ENCODE measurements at regions not wholly inside any gene's neighbourhood (a gene's known extent, or its start where the extent isn't known, plus 50 kb on each side); places are given as distances from the start of the nearest gene placed in this dataset.

DNA sequence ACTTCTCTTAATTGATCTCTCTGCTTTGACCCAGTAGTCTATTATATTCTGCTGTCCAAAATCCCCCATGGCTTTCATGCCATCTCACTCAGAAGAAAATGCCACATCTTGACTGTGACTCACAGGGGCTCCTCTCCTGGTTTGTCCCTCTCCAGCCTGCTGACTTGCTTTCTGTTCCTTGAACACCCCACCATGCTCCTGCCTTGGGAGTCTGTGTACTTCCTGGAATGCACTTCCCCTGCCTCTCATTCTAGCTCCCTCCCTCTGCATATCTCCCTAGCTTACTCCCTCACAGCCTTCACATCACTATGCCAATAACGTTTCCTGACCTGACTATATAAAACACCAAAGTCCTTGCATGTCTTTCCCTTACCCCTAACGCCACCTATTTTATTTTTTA, 167.2 kb downstream of the TRIB2 start:
- TF ChIP-seq, protein P1, sequence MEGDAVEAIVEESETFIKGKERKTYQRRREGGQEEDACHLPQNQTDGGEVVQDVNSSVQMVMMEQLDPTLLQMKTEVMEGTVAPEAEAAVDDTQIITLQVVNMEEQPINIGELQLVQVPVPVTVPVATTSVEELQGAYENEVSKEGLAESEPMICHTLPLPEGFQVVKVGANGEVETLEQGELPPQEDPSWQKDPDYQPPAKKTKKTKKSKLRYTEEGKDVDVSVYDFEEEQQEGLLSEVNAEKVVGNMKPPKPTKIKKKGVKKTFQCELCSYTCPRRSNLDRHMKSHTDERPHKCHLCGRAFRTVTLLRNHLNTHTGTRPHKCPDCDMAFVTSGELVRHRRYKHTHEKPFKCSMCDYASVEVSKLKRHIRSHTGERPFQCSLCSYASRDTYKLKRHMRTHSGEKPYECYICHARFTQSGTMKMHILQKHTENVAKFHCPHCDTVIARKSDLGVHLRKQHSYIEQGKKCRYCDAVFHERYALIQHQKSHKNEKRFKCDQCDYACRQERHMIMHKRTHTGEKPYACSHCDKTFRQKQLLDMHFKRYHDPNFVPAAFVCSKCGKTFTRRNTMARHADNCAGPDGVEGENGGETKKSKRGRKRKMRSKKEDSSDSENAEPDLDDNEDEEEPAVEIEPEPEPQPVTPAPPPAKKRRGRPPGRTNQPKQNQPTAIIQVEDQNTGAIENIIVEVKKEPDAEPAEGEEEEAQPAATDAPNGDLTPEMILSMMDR (IDR thresholded peaks at IDR 0.05), result no peak
- no peak for ATAC-seq (ENCODE audit: low FRiP score)
- no peak for DNase-seq (ENCODE audit: low spot score)

DNA sequence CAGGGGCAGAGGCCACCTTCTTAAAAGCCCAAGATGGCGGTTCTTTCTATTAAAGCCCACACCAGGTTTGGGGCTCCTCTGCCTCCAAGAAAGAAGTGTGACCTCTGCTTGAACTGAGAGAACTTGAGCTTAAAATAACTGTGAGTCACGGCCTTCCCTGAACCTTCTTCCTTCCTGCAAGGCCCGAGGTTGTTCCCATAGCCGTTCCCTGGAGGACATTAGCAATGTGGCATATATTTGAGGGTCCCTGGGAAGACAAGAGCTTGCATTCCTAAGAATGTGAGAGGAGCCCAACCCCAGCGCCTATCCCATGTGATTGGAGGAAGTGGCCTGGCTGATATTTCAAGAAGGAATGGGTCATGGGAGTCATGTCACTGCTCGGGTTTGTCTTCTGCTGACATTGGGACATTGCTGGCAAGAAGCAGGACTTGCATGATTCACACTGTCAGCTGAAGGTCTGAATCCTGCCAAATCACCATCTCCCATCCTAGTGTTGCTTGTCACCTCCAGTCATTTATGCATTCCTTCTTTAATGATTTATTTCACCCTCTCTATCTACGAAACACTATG, 168.1 kb downstream of the TRIB2 start:
- ATAC-seq (ENCODE audit: low FRiP score) (peak; percentile 64), DNase-seq (ENCODE audit: low spot score) (no peak)
- TF ChIP-seq, protein P1 (IDR thresholded peaks at IDR 0.05), result no peak

DNA sequence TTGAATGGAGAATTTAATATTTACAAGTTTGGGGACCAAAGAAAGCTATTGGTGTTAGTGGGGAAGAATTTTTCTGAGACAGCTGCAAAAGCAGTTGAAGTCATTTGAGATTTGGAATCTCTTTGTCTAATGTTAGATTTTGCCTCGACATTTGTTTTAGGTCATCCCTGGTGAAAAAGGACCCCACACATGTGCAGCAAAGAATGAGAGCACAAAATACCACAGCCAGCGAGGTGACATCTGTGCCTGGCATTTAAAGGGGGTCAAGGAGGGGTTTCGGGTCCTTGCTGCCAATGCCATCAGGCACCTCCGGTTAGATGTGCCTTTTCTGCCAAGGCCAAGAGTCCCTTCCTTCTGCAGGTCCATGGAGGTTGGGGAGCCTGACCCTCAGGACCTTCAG, 173.3 kb downstream of the TRIB2 start:
- TF ChIP-seq, protein P1 (IDR thresholded peaks at IDR 0.05), result no peak
- ATAC-seq (ENCODE audit: low FRiP score), result no peak
- no peak for DNase-seq (ENCODE audit: low spot score)

DNA sequence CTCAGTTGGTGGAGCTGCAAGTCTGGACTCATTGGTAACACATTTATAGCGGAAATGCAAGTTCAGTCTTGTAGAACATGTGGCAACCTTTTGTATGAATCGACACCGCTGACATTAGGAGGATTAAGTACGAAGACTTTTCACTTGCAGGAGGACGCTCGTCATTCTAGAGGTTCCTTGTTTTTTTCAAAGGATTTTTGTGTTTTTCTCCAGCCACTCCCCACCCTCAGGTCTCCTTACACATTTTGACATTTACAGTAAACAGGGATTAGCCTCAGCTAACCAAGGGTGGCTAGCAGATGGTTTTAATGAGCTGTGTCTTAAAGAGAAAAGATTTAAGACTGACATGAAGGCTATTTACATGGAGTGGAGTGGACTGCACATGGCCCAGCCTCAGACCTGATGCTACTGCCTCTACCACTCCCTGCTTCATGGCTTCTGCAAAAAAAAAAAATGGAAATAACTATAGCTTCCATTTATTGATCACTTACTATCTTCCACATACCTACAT, 173.8 kb downstream of the TRIB2 start:
- no peak for DNase-seq (ENCODE audit: low spot score)
- no peak for ATAC-seq (ENCODE audit: low FRiP score)
- TF ChIP-seq, protein P1 (IDR thresholded peaks at IDR 0.05), result no peak

DNA sequence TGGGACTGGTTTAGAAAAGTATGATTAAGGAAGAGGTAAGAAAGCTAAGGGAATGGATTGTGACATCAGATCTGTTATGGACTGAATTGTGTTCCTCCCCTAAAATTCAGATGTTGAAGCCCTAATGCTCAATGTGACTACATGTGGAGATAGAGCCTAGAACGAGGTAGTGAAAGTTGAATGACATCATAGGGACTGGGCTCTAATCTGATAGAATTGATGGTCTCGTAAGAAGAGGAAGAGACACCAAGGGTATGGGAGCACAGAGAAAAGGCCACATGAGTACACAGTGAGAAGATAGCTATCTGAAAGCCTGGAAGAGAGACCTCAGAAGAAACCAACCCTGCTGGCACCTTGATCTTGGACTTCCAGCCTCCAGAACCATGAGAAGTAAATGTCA, 178.3 kb downstream of the TRIB2 start:
- no peak for ATAC-seq (ENCODE audit: low FRiP score)
- no peak for DNase-seq (ENCODE audit: low spot score)
- TF ChIP-seq, protein P1 (IDR thresholded peaks at IDR 0.05), result no peak

DNA sequence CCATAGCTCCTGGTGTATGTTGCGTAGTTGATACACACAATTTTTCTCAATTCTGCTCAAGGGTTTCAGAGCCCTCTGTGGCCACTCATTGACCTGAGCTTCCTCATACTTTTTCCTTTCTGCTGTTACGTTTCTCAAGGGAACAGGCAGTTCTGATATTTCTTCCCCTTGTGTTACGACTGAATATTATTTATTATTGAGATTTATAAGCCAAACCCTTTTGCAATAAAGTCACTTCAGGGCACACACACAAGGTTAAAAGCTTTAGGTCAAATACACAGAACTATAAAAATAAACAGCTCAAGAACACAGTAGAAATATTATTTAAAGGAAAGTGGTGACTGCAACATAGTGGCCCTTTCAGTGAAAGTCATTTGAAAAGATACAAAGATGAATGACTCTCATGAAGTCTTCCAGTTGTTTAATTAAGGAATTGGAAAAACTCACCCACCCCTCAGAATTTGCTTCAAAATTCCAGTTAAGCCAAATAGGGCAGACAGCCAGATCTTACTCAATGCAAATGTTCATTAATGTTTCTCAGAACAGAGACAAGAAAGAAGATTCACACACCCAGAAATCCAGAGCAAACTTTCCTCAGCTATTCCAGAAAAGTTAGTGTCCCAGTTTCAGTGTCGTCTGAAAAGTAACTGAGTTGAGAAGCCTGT, 179.7 kb downstream of the TRIB2 start:
- TF ChIP-seq, protein P1 (IDR thresholded peaks at IDR 0.05), result no peak
- no peak for DNase-seq (ENCODE audit: low spot score)
- ATAC-seq (ENCODE audit: low FRiP score), result no peak

DNA sequence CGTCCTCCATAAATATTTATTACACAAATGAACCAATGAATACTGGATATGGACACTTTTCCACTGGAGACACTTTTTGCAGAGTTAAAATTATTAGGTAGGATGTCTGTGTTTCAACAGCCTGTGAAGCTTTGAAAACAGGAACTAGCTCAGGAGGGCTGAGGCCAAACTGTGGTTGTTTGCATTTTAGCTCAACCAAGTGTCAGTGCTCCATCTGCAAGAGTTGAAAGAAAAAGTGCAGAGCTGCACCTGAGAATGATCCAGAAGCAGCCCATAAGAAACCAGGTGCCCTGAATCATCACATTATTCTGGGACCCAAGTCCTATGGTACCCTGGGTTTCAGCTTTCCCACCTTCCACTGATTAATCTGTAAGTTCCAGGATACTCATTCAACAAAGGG, 180.4 kb downstream of the TRIB2 start:
- ATAC-seq (ENCODE audit: low FRiP score), result no peak

More for the DNA sequence above, 180.4 kb downstream of the TRIB2 start:
- TF ChIP-seq, protein P1 (IDR thresholded peaks at IDR 0.05), result no peak
- no peak for DNase-seq (ENCODE audit: low spot score)

Measured in omental fat pad (tissue), 3 donors.